Panc1 (cell line): ENCODE measurements at regions not wholly inside any gene's neighbourhood (a gene's known extent, or its start where the extent isn't known, plus 50 kb on each side); places are given as distances from the start of the nearest gene placed in this dataset.

Source experiments
- ATAC-seq: fragments of 200-7000 bp; cut with Tn5 transposase; 2 replicates; pipeline ENCODE4 v1.9.1; 2020; ENCODE audit warnings: mild to moderate bottlenecking, moderate library complexity
- BruUV-seq: library from RNA; stranded (reverse); fragments of 400-500 nt; replicated peaks from 2 replicates; lab custom pipeline; 2021; lab: Mats Ljungman, UMichigan
- CTCF ChIA-PET: fragments of 300-600 bp; sonication (Branson Sonifier 250); formaldehyde crosslinking; loops from one replicate; lab custom pipeline; 2022; ENCODE audit warnings: antibody characterized with exemption; lab: Charles Lee
- POLR2A ChIA-PET: fragments of 300-600 bp; sonication (Branson Sonifier 250); formaldehyde crosslinking; loops from one replicate; lab custom pipeline; 2022; ENCODE audit warnings: antibody characterized with exemption; lab: Charles Lee
- DNase-seq: peaks from one replicate; pipeline ENCODE4 v3.0.0-alpha.2; 2010; ENCODE audit warnings: low read depth, low spot score
- H3K27ac ChIP-seq: 2 replicates; pipeline ENCODE4 v1.5.1; 2011; ENCODE audit warnings: mild to moderate bottlenecking, low read length, inconsistent platforms
- H3K27me3 ChIP-seq: fragments of 200-500 bp; sonication (Bioruptor generic); 2 replicates; pipeline ENCODE4 v1.6.0; 2014; ENCODE audit warnings: low read length, inconsistent platforms; ENCODE audit not compliant: control insufficient read depth, insufficient read depth
- H3K36me3 ChIP-seq: fragments of 200-500 bp; sonication (Bioruptor generic); 2 replicates; pipeline ENCODE4 v1.5.1; 2014; ENCODE audit warnings: inconsistent platforms, mild to moderate bottlenecking, low read length, moderate library complexity; ENCODE audit not compliant: control insufficient read depth, insufficient read depth
- H3K4me1 ChIP-seq: 2 replicates; pipeline ENCODE4 v1.5.1; 2011; ENCODE audit warnings: inconsistent platforms, mild to moderate bottlenecking, low read length, moderate library complexity; ENCODE audit not compliant: control insufficient read depth, insufficient read depth
- H3K4me3 ChIP-seq, 2 experiments: 2 replicates each; pipeline ENCODE4 v1.5.1; 2011 to 2012; ENCODE audit warnings: low read depth in 2 of 2, low read length in 2 of 2, mild to moderate bottlenecking in 2 of 2, inconsistent platforms in 1 of 2, moderate library complexity in 1 of 2
- H3K9me3 ChIP-seq: fragments of 200-500 bp; sonication (Bioruptor generic); 2 replicates; pipeline ENCODE4 v1.5.1; 2014; ENCODE audit warnings: low read depth, mild to moderate bottlenecking, inconsistent platforms, low read length, moderate library complexity; ENCODE audit not compliant: control insufficient read depth, insufficient read depth
- CTCF ChIP-seq: fragments of 450-650 bp; IDR thresholded peaks from 2 replicates; pipeline ENCODE4 v1.5.1; 2017; ENCODE audit warnings: mild to moderate bottlenecking
- POLR2AphosphoS5 ChIP-seq: IDR thresholded peaks from 2 replicates; pipeline ENCODE4 v1.6.1; 2012; ENCODE audit warnings: mild to moderate bottlenecking, low read depth, low read length, moderate library complexity
- REST ChIP-seq, 2 experiments: IDR thresholded peaks; 2 replicates each; pipeline ENCODE4 v1.6.1; 2011 to 2012; ENCODE audit warnings: low read depth in 2 of 2, control low read depth in 1 of 2, low read length in 1 of 2, mild to moderate bottlenecking in 1 of 2, moderate library complexity in 1 of 2; ENCODE audit not compliant: insufficient read depth in 1 of 2
- SIN3A ChIP-seq: IDR thresholded peaks from 2 replicates; pipeline ENCODE4 v1.6.1; 2012; ENCODE audit warnings: low read depth, mild to moderate bottlenecking, low read length, moderate library complexity, borderline replicate concordance; ENCODE audit not compliant: insufficient read depth
- TCF7L2 ChIP-seq: IDR thresholded peaks from 2 replicates; pipeline ENCODE4 v1.6.1; 2011; ENCODE audit warnings: mild to moderate bottlenecking, low read depth, low read length, inconsistent platforms
- in situ Hi-C: cut with HindIII; loops from 2 replicates; pipeline ENCODE4 v1.10.0; 2016; ENCODE audit warnings: low sequenced_read_pairs, low pct_unique_long_range_greater_than_20kb
- intact Hi-C: fragments of 100-400 bp; cut with micrococcal nuclease; formaldehyde crosslinking; loops from one replicate; pipeline ENCODE4 v1.10.0; 2022; ENCODE audit not compliant: unreplicated experiment

GRCh38 chr10:131549116-131549515 lies 237.6 kb upstream of the TCERG1L start:
- peaks cover 42% of the 10 kb centered on the region for H3K27me3 ChIP-seq
- POLR2A ChIA-PET, result no interaction called here
- H3K27ac ChIP-seq, result no peak overlapping the region
- H3K36me3 ChIP-seq, result no peaks in the 10 kb centered on the region
- no peaks in the 10 kb centered on the region for H3K4me1 ChIP-seq
- BruUV-seq, result no TSS peak
- CTCF ChIA-PET, result no interaction called here
- intact Hi-C loops, result no loop called here
- no peaks in the 10 kb centered on the region for H3K9me3 ChIP-seq
- in situ Hi-C loops, result no loop called here
- H3K4me3 ChIP-seq, result no peak overlapping the region
- no peak for TF ChIP-seq POLR2AphosphoS5
- no peak for TF ChIP-seq CTCF
- TF ChIP-seq SIN3A, result no peak
- no peak for TF ChIP-seq REST (IDR thresholded peaks at IDR 0.05; ENCODE audit: insufficient read depth in 1 of 2, low read depth in 2 of 2, low read length in 1 of 2)
- no peak for TF ChIP-seq TCF7L2
- no peak for ATAC-seq
- DNase-seq, result no peak

GRCh38 chr10:131553121-131553520 lies 241.6 kb upstream of the TCERG1L start:
- ChIA-PET POLR2A (no interaction called here), CTCF (no interaction called here)
- H3K27me3 ChIP-seq, result peaks cover 52% of the 10 kb centered on the region
- intact Hi-C loops (loop anchor here (10.0 kb wide), 1 partner anchor 292 kb away; no protein-coding TSS in a partner anchor), in situ Hi-C loops (no loop called here)
- H3K4me1 ChIP-seq, result no peaks in the 10 kb centered on the region; the same call in 1 of the 2 replicates
- BruUV-seq, result no TSS peak
- no peaks in the 10 kb centered on the region for H3K9me3 ChIP-seq
- H3K4me3 ChIP-seq, result no peak overlapping the region
- no peak overlapping the region for H3K27ac ChIP-seq
- DNase-seq (no peak), ATAC-seq (no peak)
- H3K36me3 ChIP-seq, result no peaks in the 10 kb centered on the region
- TF ChIP-seq TCF7L2 (no peak), CTCF (no peak), SIN3A (no peak), POLR2AphosphoS5 (no peak), REST (IDR thresholded peaks at IDR 0.05; ENCODE audit: insufficient read depth in 1 of 2, low read depth in 2 of 2, low read length in 1 of 2) (no peak)
